ENCODE measurements at regions not wholly inside any gene's neighbourhood (a gene's known extent, or its start where the extent isn't known, plus 50 kb on each side); places are given as distances from the start of the nearest gene placed in this dataset.

- no peak overlapping the region for H3K27ac ChIP-seq (ENCODE audit: low read depth in 1 of 2, low read length in 2 of 2)
- ChIA-PET CTCF (no interaction called here), POLR2A (no interaction called here)
- no peak for TF ChIP-seq CTCF (IDR thresholded peaks at IDR 0.05)
- Mint-ChIP-seq H3K4me3 (no peak overlapping the region), H3K4me1 (ENCODE audit: low read depth) (no peaks in the 10 kb centered on the region), H3K27ac (no peak overlapping the region), H3K36me3 (ENCODE audit: low read depth) (peaks cover under 1% of the 10 kb centered on the region), H3K9me3 (peaks cover 11% of the 10 kb centered on the region), H3K27me3 (no peaks in the 10 kb centered on the region)
- DNase-seq: no peak
- no peaks in the 10 kb centered on the region for H3K36me3 ChIP-seq (ENCODE audit: insufficient read depth, low read length)
- intact Hi-C loops (cut with DNase I, micrococcal nuclease): no loop called here
- peaks cover 0 to 16% of the 10 kb centered on the region in 2 experiments for H3K9me3 ChIP-seq (ENCODE audit: control insufficient read depth in 1 of 2, insufficient read depth in 1 of 2, low read length in 2 of 2)
- no peak for ATAC-seq (ENCODE audit: poor library complexity)
- H3K4me1 ChIP-seq (ENCODE audit: insufficient read depth, low read length): no peaks in the 10 kb centered on the region
- H3K4me3 ChIP-seq (ENCODE audit: low read length): no peak overlapping the region
- no peaks in the 10 kb centered on the region for H3K27me3 ChIP-seq (ENCODE audit: control insufficient read depth in 1 of 2, insufficient read depth in 2 of 2, low read length in 2 of 2)
These were observed 185.7 kb upstream of the KL start for GRCh38 chr13:32830336-32831031.

GRCh38 chr13:32837307-32837972, 178.8 kb upstream of the KL start:
- TF ChIP-seq CTCF (IDR thresholded peaks at IDR 0.05): no peak
- DNase-seq (no peak), ATAC-seq (ENCODE audit: poor library complexity) (no peak)
- no peak overlapping the region for H3K27ac ChIP-seq (ENCODE audit: low read depth in 1 of 2, low read length in 2 of 2)
- POLR2A ChIA-PET: no interaction called here
- peaks cover 6% of the 10 kb centered on the region for H3K36me3 Mint-ChIP-seq (ENCODE audit: low read depth)
- no peak overlapping the region for H3K27ac Mint-ChIP-seq
- no peaks in the 10 kb centered on the region for H3K27me3 Mint-ChIP-seq
- peaks cover 7% of the 10 kb centered on the region for H3K4me1 ChIP-seq (ENCODE audit: insufficient read depth, low read length)
- CTCF ChIA-PET: no interaction called here
- H3K4me3 Mint-ChIP-seq: no peak overlapping the region
- no peaks in the 10 kb centered on the region for H3K4me1 Mint-ChIP-seq (ENCODE audit: low read depth)
- no peak overlapping the region for H3K4me3 ChIP-seq (ENCODE audit: low read length)
- no peaks in the 10 kb centered on the region for H3K27me3 ChIP-seq (ENCODE audit: control insufficient read depth in 1 of 2, insufficient read depth in 2 of 2, low read length in 2 of 2)
- H3K36me3 ChIP-seq (ENCODE audit: insufficient read depth, low read length): no peaks in the 10 kb centered on the region
- H3K9me3 Mint-ChIP-seq: peaks cover 16% of the 10 kb centered on the region
- intact Hi-C loops (cut with DNase I, micrococcal nuclease): no loop called here
- peaks cover 0 to 16% of the 10 kb centered on the region in 2 experiments for H3K9me3 ChIP-seq (ENCODE audit: control insufficient read depth in 1 of 2, insufficient read depth in 1 of 2, low read length in 2 of 2)

DNA sequence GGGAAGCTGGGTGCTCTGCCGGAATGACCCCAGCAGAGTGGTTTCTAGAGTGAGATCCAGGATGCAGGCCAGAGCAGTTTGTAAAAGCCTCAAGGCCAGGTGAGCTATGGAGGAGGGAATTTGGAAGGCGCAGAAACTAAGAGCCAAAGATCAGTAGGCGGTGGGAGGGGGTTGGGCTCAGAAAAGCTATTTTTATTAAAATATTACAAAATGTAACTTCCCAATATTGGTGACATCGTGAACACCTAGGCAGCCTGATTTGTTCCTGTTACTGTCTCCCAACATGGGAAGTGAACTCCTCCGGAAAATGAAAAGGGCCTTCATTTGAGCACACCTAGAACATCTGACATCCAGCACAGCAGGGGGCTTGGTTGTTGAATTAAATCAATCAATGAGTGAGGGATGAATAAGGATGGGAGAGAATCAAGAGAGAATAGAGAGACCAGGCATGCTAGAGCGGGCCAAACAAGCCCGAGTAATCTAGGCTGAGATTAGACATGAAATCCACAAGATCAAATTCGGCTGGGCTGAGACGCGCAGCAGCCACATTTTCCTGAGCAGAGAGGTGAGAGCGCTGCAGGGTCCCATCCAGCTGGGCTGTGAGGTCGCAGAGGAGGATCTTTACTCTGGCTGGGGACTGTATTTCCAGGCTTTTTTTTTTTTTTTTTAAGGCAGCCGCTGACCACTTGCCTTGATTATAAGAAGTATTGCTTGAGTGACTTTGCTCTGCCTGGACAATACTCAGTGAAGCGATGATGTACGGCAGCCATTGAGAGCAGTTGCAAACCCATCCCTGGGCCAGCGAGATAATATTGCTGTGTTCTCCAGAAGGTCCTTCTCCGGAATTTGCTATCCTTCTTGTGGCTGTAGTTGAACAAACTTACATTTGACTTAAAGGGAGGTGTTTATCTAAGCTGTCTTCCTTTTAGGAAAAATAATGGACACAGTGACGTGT, 178.0 kb upstream of the KL start:
- no peak for TF ChIP-seq CTCF (IDR thresholded peaks at IDR 0.05)
- H3K36me3 Mint-ChIP-seq (ENCODE audit: low read depth): peaks cover 6% of the 10 kb centered on the region
- Histone ChIP-seq H3K4me3 (ENCODE audit: low read length) (no peak overlapping the region), H3K27ac (ENCODE audit: low read depth in 1 of 2, low read length in 2 of 2) (no peak overlapping the region), H3K4me1 (ENCODE audit: insufficient read depth, low read length) (peaks cover 7% of the 10 kb centered on the region), H3K36me3 (ENCODE audit: insufficient read depth, low read length) (no peaks in the 10 kb centered on the region), H3K27me3 (ENCODE audit: control insufficient read depth in 1 of 2, insufficient read depth in 2 of 2, low read length in 2 of 2) (no peaks in the 10 kb centered on the region), H3K9me3 (ENCODE audit: control insufficient read depth in 1 of 2, insufficient read depth in 1 of 2, low read length in 2 of 2) (peaks cover 0 to 16% of the 10 kb centered on the region in 2 experiments)
- H3K9me3 Mint-ChIP-seq: peaks cover 13% of the 10 kb centered on the region
- no peaks in the 10 kb centered on the region for H3K4me1 Mint-ChIP-seq (ENCODE audit: low read depth)
- no peak overlapping the region for H3K4me3 Mint-ChIP-seq
- DNase-seq: no peak
- intact Hi-C loops (cut with DNase I, micrococcal nuclease): no loop called here
- H3K27ac Mint-ChIP-seq: no peak overlapping the region
- ChIA-PET POLR2A (no interaction called here), CTCF (no interaction called here)
- H3K27me3 Mint-ChIP-seq: no peaks in the 10 kb centered on the region
- ATAC-seq (ENCODE audit: poor library complexity): no peak

Data from CD4-positive, alpha-beta T cell (primary cell).